ENCODE measurements at regions not wholly inside any gene's neighbourhood (a gene's known extent, or its start where the extent isn't known, plus 50 kb on each side); places are given as distances from the start of the nearest gene placed in this dataset.

- no peak for TF ChIP-seq AFF4 (CRISPR knock-in tag; IDR thresholded peaks at IDR 0.05; ENCODE audit: borderline replicate concordance)
- TF ChIP-seq SMAD4 (CRISPR knock-in tag; IDR thresholded peaks at IDR 0.05), result no peak
Measured at GRCh38 chr4:184889666-184890335, 64.0 kb upstream of the ACSL1 start (continued).

GRCh38 chr4:184890499-184890898 is 64.7 kb upstream of the ACSL1 start:
- Mint-ChIP-seq H3K36me3 (no peaks in the 10 kb centered on the region), H3K27me3 (ENCODE audit: low read depth) (no peaks in the 10 kb centered on the region; the same call in none of the 2 replicates), H3K27ac (no peak overlapping the region), H3K4me1 (no peaks in the 10 kb centered on the region), H3K4me3 (no peak overlapping the region), H3K9me3 (peaks cover 6% of the 10 kb centered on the region)
- no peak for TF ChIP-seq GABPB1 (CRISPR knock-in tag; IDR thresholded peaks at IDR 0.05)
- TF ChIP-seq ZNF396 (CRISPR knock-in tag; IDR thresholded peaks at IDR 0.05; ENCODE audit: borderline replicate concordance), result no peak
- no peak for TF ChIP-seq ZNF263 (CRISPR knock-in tag; IDR thresholded peaks at IDR 0.05; ENCODE audit: low read depth)
- no peak for TF ChIP-seq ZBTB21 (CRISPR knock-in tag; IDR thresholded peaks at IDR 0.05; ENCODE audit: borderline replicate concordance)
- TF ChIP-seq, protein P1, sequence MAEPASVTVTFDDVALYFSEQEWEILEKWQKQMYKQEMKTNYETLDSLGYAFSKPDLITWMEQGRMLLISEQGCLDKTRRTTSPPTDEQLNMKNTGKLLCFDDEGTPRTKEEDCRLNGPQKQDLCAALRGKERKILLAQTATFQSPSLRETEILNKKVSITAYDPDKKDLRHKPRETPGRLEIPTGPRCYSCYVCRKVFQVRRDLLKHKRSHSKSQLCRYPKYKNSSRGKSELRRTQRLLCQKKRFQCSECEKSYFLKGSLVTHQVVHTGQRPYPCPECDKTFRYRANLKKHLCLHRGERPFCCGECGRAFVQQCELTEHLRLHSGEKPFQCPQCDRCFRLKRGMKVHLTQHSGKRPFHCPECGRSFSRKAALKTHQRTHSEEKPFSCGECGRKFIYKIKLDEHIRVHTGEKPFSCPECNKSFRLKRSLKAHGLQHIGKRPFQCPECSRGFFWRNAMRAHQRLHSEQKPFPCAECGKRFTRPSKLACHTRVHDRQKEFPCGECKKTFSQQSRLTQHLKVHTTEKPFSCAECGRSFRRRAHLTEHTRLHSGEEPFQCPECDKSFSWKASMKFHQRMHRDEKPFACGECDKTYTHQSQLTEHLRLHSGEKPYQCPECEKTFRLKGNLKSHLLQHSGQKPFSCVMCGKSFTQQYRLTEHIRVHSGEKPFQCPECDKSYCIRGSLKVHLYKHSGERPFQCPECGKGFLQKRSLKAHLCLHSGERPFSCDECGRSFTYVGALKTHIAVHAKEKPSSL (CRISPR knock-in tag; conservative IDR thresholded peaks at IDR 0.05), result no peak
- TF ChIP-seq ATF1 (CRISPR knock-in tag; IDR thresholded peaks at IDR 0.05), result no peak
- no peak for TF ChIP-seq TCF7 (CRISPR knock-in tag; IDR thresholded peaks at IDR 0.05; ENCODE audit: low read depth)
- no peak for TF ChIP-seq NR3C1 (CRISPR knock-in tag; conservative IDR thresholded peaks at IDR 0.05; ENCODE audit: low read depth)
- TF ChIP-seq, protein P2, sequence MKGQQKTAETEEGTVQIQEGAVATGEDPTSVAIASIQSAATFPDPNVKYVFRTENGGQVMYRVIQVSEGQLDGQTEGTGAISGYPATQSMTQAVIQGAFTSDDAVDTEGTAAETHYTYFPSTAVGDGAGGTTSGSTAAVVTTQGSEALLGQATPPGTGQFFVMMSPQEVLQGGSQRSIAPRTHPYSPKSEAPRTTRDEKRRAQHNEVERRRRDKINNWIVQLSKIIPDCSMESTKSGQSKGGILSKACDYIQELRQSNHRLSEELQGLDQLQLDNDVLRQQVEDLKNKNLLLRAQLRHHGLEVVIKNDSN (CRISPR knock-in tag; IDR thresholded peaks at IDR 0.05), result no peak
- TF ChIP-seq, protein P3, sequence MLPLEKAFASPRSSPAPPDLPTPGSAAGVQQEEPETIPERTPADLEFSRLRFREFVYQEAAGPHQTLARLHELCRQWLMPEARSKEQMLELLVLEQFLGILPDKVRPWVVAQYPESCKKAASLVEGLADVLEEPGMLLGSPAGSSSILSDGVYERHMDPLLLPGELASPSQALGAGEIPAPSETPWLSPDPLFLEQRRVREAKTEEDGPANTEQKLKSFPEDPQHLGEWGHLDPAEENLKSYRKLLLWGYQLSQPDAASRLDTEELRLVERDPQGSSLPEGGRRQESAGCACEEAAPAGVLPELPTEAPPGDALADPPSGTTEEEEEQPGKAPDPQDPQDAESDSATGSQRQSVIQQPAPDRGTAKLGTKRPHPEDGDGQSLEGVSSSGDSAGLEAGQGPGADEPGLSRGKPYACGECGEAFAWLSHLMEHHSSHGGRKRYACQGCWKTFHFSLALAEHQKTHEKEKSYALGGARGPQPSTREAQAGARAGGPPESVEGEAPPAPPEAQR (CRISPR knock-in tag; IDR thresholded peaks at IDR 0.05), result no peak
- no peak for TF ChIP-seq MLX (CRISPR knock-in tag; IDR thresholded peaks at IDR 0.05)
- TF ChIP-seq CBFB (CRISPR knock-in tag; IDR thresholded peaks at IDR 0.05; ENCODE audit: low read depth), result no peak
- TF ChIP-seq SMAD3 (CRISPR knock-in tag; IDR thresholded peaks at IDR 0.05; ENCODE audit: borderline replicate concordance), result no peak
- TF ChIP-seq NFE2L1 (CRISPR knock-in tag; IDR thresholded peaks at IDR 0.05), result no peak
- no peak for TF ChIP-seq TEAD4 (CRISPR knock-in tag; IDR thresholded peaks at IDR 0.05)
- TF ChIP-seq JAZF1 (CRISPR knock-in tag; IDR thresholded peaks at IDR 0.05), result no peak
- no peak for TF ChIP-seq OVOL2 (CRISPR knock-in tag; IDR thresholded peaks at IDR 0.05; ENCODE audit: borderline replicate concordance)
- no peak for TF ChIP-seq NFATC4 (CRISPR knock-in tag; IDR thresholded peaks at IDR 0.05)
- TF ChIP-seq FOXJ3 (CRISPR knock-in tag; IDR thresholded peaks at IDR 0.05; ENCODE audit: borderline replicate concordance), result no peak
- TF ChIP-seq ESRRA (CRISPR knock-in tag; IDR thresholded peaks at IDR 0.05; ENCODE audit: borderline replicate concordance), result no peak
- POLR2A ChIA-PET, result no interaction called here
- CTCF ChIA-PET, result no interaction called here
- DNase-seq (ENCODE audit: low spot score), result no peak
- ATAC-seq, result no peak
